GM23338 (cell line): ENCODE measurements at regions not wholly inside any gene's neighbourhood (a gene's known extent, or its start where the extent isn't known, plus 50 kb on each side); places are given as distances from the start of the nearest gene placed in this dataset.

Experiments
- ATAC-seq: fragments of 200-7000 bp; cut with Tn5 transposase; 3 replicates; pipeline ENCODE4 v1.9.1; 2020
- DNase-seq: peaks from one replicate; pipeline ENCODE4 v3.0.0-alpha.2; 2015; ENCODE audit warnings: low spot score
- H2AFZ ChIP-seq: fragments of 200-600 bp; sonication (generic); 2 replicates; pipeline ENCODE4 v1.8.0; 2016; ENCODE audit warnings: antibody characterized with exemption, mild to moderate bottlenecking, moderate library complexity
- H3F3A ChIP-seq: fragments of 200-600 bp; sonication (generic); replicated peaks from 2 replicates; pipeline ENCODE4 v1.8.0; 2017; ENCODE audit warnings: antibody characterized with exemption, mixed run types, low read depth
- H3K27ac ChIP-seq: fragments of 200-600 bp; sonication (generic); 2 replicates; pipeline ENCODE4 v1.6.1; 2016; ENCODE audit warnings: low read depth
- H3K27me3 ChIP-seq: fragments of 200-600 bp; sonication (generic); 2 replicates; pipeline ENCODE4 v1.8.0; 2016; ENCODE audit warnings: mild to moderate bottlenecking, mixed run types, moderate library complexity; ENCODE audit not compliant: insufficient read depth
- H3K36me3 ChIP-seq: fragments of 200-600 bp; sonication (generic); 2 replicates; pipeline ENCODE4 v1.8.0; 2016; ENCODE audit warnings: mild to moderate bottlenecking; ENCODE audit not compliant: insufficient read depth
- H3K4me1 ChIP-seq: fragments of 200-600 bp; sonication (generic); 2 replicates; pipeline ENCODE4 v1.8.0; 2016; ENCODE audit warnings: mild to moderate bottlenecking, moderate library complexity; ENCODE audit not compliant: insufficient read depth
- H3K4me2 ChIP-seq: fragments of 200-600 bp; sonication (generic); 2 replicates; pipeline ENCODE4 v1.7.1; 2017; ENCODE audit warnings: mixed run types
- H3K4me3 ChIP-seq: fragments of 200-600 bp; sonication (generic); 2 replicates; pipeline ENCODE4 v1.6.1; 2016; ENCODE audit warnings: mixed run types
- H3K79me2 ChIP-seq: fragments of 200-600 bp; sonication (generic); replicated peaks from 2 replicates; pipeline ENCODE4 v1.8.0; 2017; ENCODE audit warnings: mild to moderate bottlenecking; ENCODE audit not compliant: insufficient read depth
- H3K9me2 ChIP-seq: fragments of 200-600 bp; sonication (generic); 2 replicates; pipeline ENCODE4 v1.8.0; 2017; ENCODE audit not compliant: insufficient read depth
- H4K20me1 ChIP-seq: fragments of 200-600 bp; sonication (generic); replicated peaks from 2 replicates; pipeline ENCODE4 v1.8.0; 2017; ENCODE audit warnings: mild to moderate bottlenecking; ENCODE audit not compliant: insufficient read depth
- H3K27ac Mint-ChIP-seq: 2 replicates; pipeline ENCODE4 v1.8.0; 2020; ENCODE audit warnings: inconsistent platforms, mild to moderate bottlenecking, moderate library complexity, mixed read lengths
- H3K27me3 Mint-ChIP-seq: 3 replicates; pipeline ENCODE4 v1.8.0; 2022; ENCODE audit warnings: low read depth, mild to moderate bottlenecking, moderate library complexity, mixed read lengths, inconsistent platforms; ENCODE audit not compliant: insufficient read depth, poor library complexity
- H3K36me3 Mint-ChIP-seq: 3 replicates; pipeline ENCODE4 v1.8.0; 2021; ENCODE audit warnings: low read depth, mild to moderate bottlenecking, inconsistent platforms, moderate library complexity, mixed read lengths
- H3K4me1 Mint-ChIP-seq: 3 replicates; pipeline ENCODE4 v1.8.0; 2020; ENCODE audit warnings: mild to moderate bottlenecking, inconsistent platforms, mixed read lengths
- H3K4me3 Mint-ChIP-seq: 3 replicates; pipeline ENCODE4 v1.8.0; 2021; ENCODE audit warnings: moderate library complexity, mild to moderate bottlenecking, inconsistent platforms, mixed read lengths
- H3K9me3 Mint-ChIP-seq: 3 replicates; pipeline ENCODE4 v1.8.0; 2020; ENCODE audit warnings: moderate library complexity, mild to moderate bottlenecking, inconsistent platforms, mixed read lengths
- EZH2 ChIP-seq: fragments of 200-600 bp; sonication (generic); IDR thresholded peaks from one replicate; pipeline ENCODE4 v1.8.0; 2017; ENCODE audit warnings: antibody characterized with exemption, mild to moderate bottlenecking, low read depth; ENCODE audit not compliant: unreplicated experiment
- JUNB ChIP-seq: IDR thresholded peaks from one replicate; pipeline ENCODE4 v1.6.1; 2016; ENCODE audit warnings: antibody characterized with exemption; ENCODE audit not compliant: unreplicated experiment
- NANOG ChIP-seq: IDR thresholded peaks from 2 replicates; pipeline ENCODE4 v1.6.1; 2016; ENCODE audit warnings: antibody characterized with exemption, borderline replicate concordance
- POLR2AphosphoS5 ChIP-seq: IDR thresholded peaks from 2 replicates; pipeline ENCODE4 v1.6.1; 2016; ENCODE audit warnings: antibody characterized with exemption, low read depth
- STAT1 ChIP-seq: IDR thresholded peaks from one replicate; pipeline ENCODE4 v1.6.1; 2016; ENCODE audit warnings: antibody characterized with exemption; ENCODE audit not compliant: unreplicated experiment
- ZNF114 ChIP-seq: fragments of 250-450 bp; sonication (Bioruptor Pico); IDR thresholded peaks from 2 replicates; pipeline ENCODE4 v1.5.0; 2020; ENCODE audit warnings: mild to moderate bottlenecking, moderate library complexity
- TF ChIP-seq, protein P1 (sequence below): IDR thresholded peaks from 2 replicates; pipeline ENCODE4 v1.6.1; 2016; ENCODE audit warnings: antibody characterized with exemption
- TF ChIP-seq, protein P2 (sequence below): IDR thresholded peaks from one replicate; pipeline ENCODE4 v1.6.1; 2018; ENCODE audit warnings: antibody characterized with exemption; ENCODE audit not compliant: unreplicated experiment
- TF ChIP-seq, protein P3 (sequence below): fragments of 250-450 bp; sonication (Bioruptor Pico); IDR thresholded peaks from 2 replicates; pipeline ENCODE4 v1.5.0; 2020; ENCODE audit warnings: mild to moderate bottlenecking, moderate library complexity

DNA sequence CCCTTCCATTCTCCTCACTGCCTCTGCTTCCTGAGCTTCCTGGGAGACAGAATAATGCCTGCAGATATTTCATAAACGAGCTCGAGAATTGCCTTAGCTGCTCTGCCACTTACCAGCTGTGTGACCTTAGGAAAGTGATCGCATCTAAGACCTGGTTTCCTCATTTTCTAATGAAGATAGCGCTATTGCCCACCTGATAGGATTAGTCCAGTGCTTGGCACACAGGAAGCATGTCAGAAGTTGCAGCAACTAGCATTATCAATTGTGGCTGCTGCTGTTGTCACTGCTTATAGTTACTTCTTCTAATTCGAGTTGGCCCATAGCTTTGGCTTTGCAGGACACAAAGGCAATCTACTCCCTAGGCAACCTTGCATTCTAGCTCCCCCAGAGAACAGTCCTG lies 305.5 kb upstream of the SGK1 start:
- no peak for ATAC-seq
- no peak overlapping the region for H3K4me2 ChIP-seq
- H3K27ac Mint-ChIP-seq, result no peak overlapping the region

More for the DNA sequence above, 305.5 kb upstream of the SGK1 start:
- Mint-ChIP-seq H3K36me3 (no peaks in the 10 kb centered on the region), H3K4me1 (peaks cover 16% of the 10 kb centered on the region; the same call in 2 of the 3 replicates), H3K4me3 (no peak overlapping the region), H3K27me3 (no peaks in the 10 kb centered on the region), H3K9me3 (no peaks in the 10 kb centered on the region; the same call in 2 of the 3 replicates)
- Histone ChIP-seq H3F3A (no peaks in the 10 kb centered on the region), H3K27me3 (no peaks in the 10 kb centered on the region), H3K4me3 (no peak overlapping the region), H4K20me1 (no peaks in the 10 kb centered on the region), H3K36me3 (no peaks in the 10 kb centered on the region), H2AFZ (peak overlapping the region; percentile 72; the same call in 1 of the 2 replicates), H3K79me2 (no peaks in the 10 kb centered on the region), H3K4me1 (no peaks in the 10 kb centered on the region), H3K9me2 (0 out of 2 replicates have a peak, but pooled peaks cover 5% of the 10 kb centered on the region), H3K27ac (no peak overlapping the region)
- no peak for TF ChIP-seq NANOG
- no peak for TF ChIP-seq JUNB
- no peak for TF ChIP-seq EZH2
- no peak for TF ChIP-seq POLR2AphosphoS5
- TF ChIP-seq, protein P1, sequence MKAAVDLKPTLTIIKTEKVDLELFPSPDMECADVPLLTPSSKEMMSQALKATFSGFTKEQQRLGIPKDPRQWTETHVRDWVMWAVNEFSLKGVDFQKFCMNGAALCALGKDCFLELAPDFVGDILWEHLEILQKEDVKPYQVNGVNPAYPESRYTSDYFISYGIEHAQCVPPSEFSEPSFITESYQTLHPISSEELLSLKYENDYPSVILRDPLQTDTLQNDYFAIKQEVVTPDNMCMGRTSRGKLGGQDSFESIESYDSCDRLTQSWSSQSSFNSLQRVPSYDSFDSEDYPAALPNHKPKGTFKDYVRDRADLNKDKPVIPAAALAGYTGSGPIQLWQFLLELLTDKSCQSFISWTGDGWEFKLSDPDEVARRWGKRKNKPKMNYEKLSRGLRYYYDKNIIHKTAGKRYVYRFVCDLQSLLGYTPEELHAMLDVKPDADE, result no peak
- TF ChIP-seq ZNF114, result no peak
- no peak for TF ChIP-seq STAT1
- TF ChIP-seq, protein P2, sequence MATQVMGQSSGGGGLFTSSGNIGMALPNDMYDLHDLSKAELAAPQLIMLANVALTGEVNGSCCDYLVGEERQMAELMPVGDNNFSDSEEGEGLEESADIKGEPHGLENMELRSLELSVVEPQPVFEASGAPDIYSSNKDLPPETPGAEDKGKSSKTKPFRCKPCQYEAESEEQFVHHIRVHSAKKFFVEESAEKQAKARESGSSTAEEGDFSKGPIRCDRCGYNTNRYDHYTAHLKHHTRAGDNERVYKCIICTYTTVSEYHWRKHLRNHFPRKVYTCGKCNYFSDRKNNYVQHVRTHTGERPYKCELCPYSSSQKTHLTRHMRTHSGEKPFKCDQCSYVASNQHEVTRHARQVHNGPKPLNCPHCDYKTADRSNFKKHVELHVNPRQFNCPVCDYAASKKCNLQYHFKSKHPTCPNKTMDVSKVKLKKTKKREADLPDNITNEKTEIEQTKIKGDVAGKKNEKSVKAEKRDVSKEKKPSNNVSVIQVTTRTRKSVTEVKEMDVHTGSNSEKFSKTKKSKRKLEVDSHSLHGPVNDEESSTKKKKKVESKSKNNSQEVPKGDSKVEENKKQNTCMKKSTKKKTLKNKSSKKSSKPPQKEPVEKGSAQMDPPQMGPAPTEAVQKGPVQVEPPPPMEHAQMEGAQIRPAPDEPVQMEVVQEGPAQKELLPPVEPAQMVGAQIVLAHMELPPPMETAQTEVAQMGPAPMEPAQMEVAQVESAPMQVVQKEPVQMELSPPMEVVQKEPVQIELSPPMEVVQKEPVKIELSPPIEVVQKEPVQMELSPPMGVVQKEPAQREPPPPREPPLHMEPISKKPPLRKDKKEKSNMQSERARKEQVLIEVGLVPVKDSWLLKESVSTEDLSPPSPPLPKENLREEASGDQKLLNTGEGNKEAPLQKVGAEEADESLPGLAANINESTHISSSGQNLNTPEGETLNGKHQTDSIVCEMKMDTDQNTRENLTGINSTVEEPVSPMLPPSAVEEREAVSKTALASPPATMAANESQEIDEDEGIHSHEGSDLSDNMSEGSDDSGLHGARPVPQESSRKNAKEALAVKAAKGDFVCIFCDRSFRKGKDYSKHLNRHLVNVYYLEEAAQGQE, result no peak
- TF ChIP-seq, protein P3, sequence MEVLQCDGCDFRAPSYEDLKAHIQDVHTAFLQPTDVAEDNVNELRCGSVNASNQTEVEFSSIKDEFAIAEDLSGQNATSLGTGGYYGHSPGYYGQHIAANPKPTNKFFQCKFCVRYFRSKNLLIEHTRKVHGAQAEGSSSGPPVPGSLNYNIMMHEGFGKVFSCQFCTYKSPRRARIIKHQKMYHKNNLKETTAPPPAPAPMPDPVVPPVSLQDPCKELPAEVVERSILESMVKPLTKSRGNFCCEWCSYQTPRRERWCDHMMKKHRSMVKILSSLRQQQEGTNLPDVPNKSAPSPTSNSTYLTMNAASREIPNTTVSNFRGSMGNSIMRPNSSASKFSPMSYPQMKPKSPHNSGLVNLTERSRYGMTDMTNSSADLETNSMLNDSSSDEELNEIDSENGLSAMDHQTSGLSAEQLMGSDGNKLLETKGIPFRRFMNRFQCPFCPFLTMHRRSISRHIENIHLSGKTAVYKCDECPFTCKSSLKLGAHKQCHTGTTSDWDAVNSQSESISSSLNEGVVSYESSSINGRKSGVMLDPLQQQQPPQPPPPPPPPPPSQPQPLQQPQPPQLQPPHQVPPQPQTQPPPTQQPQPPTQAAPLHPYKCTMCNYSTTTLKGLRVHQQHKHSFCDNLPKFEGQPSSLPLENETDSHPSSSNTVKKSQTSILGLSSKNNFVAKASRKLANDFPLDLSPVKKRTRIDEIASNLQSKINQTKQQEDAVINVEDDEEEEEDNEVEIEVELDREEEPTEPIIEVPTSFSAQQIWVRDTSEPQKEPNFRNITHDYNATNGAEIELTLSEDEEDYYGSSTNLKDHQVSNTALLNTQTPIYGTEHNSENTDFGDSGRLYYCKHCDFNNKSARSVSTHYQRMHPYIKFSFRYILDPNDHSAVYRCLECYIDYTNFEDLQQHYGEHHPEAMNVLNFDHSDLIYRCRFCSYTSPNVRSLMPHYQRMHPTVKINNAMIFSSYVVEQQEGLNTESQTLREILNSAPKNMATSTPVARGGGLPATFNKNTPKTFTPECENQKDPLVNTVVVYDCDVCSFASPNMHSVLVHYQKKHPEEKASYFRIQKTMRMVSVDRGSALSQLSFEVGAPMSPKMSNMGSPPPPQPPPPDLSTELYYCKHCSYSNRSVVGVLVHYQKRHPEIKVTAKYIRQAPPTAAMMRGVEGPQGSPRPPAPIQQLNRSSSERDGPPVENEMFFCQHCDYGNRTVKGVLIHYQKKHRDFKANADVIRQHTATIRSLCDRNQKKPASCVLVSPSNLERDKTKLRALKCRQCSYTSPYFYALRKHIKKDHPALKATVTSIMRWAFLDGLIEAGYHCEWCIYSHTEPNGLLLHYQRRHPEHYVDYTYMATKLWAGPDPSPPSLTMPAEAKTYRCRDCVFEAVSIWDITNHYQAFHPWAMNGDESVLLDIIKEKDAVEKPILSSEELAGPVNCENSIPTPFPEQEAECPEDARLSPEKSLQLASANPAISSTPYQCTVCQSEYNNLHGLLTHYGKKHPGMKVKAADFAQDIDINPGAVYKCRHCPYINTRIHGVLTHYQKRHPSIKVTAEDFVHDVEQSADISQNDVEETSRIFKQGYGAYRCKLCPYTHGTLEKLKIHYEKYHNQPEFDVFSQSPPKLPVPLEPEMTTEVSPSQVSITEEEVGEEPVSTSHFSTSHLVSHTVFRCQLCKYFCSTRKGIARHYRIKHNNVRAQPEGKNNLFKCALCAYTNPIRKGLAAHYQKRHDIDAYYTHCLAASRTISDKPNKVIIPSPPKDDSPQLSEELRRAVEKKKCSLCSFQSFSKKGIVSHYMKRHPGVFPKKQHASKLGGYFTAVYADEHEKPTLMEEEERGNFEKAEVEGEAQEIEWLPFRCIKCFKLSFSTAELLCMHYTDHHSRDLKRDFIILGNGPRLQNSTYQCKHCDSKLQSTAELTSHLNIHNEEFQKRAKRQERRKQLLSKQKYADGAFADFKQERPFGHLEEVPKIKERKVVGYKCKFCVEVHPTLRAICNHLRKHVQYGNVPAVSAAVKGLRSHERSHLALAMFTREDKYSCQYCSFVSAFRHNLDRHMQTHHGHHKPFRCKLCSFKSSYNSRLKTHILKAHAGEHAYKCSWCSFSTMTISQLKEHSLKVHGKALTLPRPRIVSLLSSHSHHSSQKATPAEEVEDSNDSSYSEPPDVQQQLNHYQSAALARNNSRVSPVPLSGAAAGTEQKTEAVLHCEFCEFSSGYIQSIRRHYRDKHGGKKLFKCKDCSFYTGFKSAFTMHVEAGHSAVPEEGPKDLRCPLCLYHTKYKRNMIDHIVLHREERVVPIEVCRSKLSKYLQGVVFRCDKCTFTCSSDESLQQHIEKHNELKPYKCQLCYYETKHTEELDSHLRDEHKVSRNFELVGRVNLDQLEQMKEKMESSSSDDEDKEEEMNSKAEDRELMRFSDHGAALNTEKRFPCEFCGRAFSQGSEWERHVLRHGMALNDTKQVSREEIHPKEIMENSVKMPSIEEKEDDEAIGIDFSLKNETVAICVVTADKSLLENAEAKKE, result no peak
- DNase-seq, result no peak
